GM12872 (cell line): ENCODE measurements at regions not wholly inside any gene's neighbourhood (a gene's known extent, or its start where the extent isn't known, plus 50 kb on each side); places are given as distances from the start of the nearest gene placed in this dataset.

Experiments used
- CTCF ChIP-seq: IDR thresholded peaks from 3 replicates; pipeline ENCODE4 v1.5.1; 2011; ENCODE audit warnings: low read depth, mild to moderate bottlenecking, low read length, moderate library complexity; ENCODE audit not compliant: insufficient read depth

- TF ChIP-seq CTCF = no peak
These were observed 420.9 kb upstream of the MGMT start for GRCh38 chr10:129046065-129046681.

- TF ChIP-seq CTCF = no peak
These were observed 420.1 kb upstream of the MGMT start for GRCh38 chr10:129046962-129047361.

GRCh38 chr10:129047600-129047999 is 419.4 kb upstream of the MGMT start:
- no peak for TF ChIP-seq CTCF

GRCh38 chr10:129048513-129048912 is 418.5 kb upstream of the MGMT start:
- TF ChIP-seq CTCF = no peak

- no peak for TF ChIP-seq CTCF
These were observed 417.5 kb upstream of the MGMT start for GRCh38 chr10:129049501-129049900.

GRCh38 chr10:129055225-129055624 is 411.8 kb upstream of the MGMT start:
- TF ChIP-seq CTCF = no peak

GRCh38 chr10:129055986-129056385 is 411.1 kb upstream of the MGMT start:
- TF ChIP-seq CTCF = no peak
